ENCODE measurements at regions not wholly inside any gene's neighbourhood (a gene's known extent, or its start where the extent isn't known, plus 50 kb on each side); places are given as distances from the start of the nearest gene placed in this dataset.
"Not testable (repeated sequence)": the region's sequence is repeated elsewhere in the genome, so short reads cannot be mapped to it uniquely, and the experiment has no call there.

DNA sequence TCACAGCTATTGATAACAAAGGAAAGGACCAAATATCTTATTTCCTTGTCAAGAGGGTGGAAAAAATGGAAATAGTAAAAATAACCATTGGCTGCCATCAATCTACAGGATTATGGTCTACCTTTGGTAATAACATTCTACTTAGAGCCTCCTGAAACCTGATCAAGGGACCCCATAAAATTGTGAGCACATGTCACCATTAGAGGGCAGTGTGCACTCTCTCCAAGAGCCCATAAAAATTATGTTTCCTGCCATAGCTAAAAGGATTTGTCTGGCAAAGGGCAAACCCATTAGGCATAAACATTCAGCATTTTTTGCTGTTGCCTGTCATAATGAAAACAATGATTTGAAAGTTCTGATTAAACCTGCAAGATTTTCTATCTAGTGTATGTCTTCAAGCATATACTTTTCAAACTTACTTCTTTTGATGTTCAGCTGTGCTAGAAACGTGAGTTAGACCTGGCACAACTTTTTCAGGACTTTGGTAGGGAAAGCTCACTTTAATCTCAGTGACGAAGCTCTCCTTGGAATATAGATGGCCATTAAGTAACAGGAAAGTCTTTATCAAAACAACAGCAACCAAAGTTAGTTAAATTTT is 120.7 kb upstream of the ZFP64 start:
- DNase-seq (ENCODE audit: low spot score), result peak; percentile 77

DNA sequence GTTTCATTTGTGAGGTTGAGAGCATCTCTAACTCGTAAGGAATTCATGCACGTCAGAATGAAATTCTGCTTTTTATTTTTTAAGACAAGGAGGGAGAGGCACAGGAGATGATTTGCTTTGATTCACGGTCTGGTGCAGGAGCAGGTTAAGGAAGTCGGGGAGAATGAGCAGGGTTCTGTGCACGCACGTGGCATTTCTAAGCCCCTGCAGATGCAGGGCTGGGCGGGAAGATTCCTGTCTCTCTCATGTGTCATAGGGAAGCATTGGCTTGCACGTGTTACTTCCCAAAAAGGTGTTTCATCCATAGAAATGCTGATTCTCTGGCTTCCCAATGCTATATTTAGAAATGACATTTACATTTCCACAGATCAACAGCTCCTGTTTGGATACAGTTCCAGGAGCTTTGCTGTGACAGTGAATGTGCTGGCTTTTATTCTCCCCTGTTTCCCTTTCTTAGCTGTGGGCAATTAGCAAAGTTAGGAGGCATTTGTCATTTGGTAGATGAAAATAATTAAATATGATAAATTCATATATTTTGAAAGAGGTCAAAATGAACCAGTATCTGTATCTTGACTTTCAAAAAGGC is 119.7 kb upstream of the ZFP64 start:
- DNase-seq (ENCODE audit: low spot score), result no peak

DNA sequence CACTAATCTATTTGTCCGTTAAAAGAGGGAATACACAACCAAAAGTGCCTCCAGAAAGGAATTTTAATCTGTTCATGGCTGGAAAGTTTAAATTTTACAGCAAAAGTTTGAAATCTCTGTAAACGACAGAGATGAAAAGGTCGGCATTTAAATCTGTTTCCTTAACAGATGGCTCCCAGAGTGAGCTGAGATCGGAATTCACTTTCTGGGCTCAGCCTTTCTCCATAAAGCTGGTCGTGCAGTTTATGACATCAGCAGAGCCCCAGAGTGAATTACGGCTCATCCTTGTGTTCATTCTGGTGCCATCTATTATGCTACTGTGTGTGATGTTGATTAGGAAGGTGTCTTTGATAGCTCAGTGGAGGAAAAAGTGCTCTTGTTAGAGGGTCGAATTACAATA is 117.6 kb upstream of the ZFP64 start:
- DNase-seq (ENCODE audit: low spot score), result no peak

DNA sequence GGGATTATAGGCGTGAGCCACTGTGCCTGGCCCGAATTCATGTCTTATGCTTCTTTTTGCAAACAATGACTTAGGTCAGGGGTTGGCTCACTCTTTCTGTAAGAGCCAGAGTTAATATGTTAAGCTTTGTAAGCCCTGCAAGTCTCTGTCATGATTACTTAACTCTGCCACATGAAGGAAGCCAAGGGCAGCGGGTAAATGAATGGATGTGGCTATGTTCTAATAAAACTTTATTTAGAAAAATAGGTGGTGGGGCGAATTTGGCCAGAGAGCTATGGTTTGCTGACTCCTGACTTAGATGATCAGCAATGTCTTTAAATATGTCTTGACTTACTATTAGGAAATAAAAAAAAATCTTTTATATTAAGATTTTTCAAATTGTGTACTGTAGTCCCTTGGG is 114.9 kb upstream of the ZFP64 start:
- DNase-seq (ENCODE audit: low spot score), result no peak

DNA sequence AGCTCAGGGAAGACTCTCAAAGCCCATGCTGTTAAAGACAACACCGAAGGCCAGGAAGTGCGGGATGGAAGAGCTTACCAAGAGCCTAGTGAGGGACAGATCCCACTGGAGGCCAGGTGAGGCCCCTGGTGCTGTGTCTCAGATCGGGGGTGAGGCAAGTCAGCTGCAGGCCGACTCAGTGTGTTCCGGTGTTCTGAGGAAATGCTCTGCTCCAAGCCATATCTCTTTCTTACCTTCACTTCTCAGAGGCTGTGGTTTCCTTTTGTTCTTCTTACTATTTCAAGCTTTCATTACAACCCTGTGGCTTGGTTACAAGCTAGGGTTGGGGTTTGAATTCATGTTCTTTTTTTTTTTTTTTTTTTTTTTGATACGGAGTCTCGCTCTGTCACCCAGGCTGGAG is 114.3 kb upstream of the ZFP64 start:
- DNase-seq (ENCODE audit: low spot score), result no peak

DNA sequence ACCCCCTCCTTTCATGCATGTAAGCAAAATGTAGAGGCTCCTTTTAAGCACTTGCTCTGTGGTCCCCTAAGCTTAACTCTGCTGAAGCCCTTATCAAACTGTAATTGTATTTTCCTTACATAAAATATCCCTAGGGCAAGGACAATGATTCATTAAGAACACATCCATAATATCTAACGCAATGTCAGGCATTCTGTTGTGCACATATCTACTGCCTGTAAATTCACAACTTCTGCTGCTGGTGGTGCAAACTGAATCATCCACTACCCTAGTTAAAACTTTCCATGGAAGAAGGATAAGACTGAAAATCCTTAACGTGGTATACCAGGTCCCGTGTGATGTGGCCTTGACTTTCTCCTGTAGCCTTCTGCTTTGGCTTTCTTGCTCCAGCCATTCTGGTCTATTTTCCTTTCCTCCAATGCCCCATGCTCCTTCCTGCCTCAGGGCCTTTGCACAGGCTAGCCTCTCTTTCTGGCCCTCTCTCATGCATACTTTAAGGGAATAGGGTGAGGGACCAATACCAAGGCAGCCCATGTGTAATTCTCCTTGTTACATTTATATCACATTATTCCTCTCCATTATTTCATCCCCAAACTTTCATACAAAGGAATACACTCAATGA is 113.6 kb upstream of the ZFP64 start:
- DNase-seq (ENCODE audit: low spot score), result no peak

DNA sequence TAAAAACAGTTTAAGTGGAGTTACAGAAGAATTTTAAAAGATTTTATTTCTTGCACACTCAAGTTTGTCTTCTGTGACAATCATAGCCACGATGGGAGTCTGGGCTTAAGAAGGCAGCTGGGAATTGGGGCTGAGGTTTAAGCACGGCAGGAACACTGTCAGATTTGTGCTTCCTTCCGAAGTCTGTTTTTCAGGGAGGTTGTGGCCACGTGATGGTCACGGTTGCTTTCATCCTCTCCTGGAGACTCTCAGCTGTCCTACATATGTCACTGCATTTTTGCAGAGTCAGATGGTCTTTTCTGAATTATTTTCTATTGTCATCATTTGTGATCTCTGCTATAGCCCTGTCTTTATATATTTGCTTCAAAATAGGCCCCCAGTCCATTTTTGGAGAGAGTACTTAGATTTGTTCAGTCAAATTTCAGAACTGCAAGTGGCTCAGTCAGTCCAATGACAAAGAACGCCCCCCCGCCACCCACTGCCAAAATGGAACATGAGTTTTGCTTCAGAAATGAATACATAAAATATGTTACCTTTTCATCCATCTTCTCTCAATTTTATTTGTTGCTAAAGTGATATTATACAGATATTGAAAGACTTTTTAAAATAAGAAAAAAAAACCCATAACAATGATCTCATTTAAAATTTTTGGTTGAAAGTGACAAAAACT is 111.8 kb upstream of the ZFP64 start:
- no peak for DNase-seq (ENCODE audit: low spot score)

DNA sequence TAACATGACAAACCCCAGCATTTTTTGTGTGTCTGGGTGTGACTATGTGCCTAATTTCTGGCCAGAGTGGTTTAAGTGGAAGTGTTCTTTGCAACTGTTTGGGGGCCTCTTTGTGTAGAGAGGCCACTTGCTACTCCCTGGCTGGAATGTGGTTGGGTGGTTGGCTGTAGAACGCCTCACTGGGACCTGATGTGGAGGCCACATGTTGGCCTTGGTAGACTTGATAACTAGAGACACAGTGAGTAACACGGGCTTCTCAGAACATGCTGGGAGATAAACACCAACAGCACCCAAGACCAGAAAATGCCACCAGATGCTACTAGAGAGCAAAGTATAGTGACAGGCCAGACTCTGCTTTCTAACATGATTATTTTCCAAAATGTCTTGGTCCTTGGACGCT is 111.2 kb upstream of the ZFP64 start:
- no peak for DNase-seq (ENCODE audit: low spot score)

DNA sequence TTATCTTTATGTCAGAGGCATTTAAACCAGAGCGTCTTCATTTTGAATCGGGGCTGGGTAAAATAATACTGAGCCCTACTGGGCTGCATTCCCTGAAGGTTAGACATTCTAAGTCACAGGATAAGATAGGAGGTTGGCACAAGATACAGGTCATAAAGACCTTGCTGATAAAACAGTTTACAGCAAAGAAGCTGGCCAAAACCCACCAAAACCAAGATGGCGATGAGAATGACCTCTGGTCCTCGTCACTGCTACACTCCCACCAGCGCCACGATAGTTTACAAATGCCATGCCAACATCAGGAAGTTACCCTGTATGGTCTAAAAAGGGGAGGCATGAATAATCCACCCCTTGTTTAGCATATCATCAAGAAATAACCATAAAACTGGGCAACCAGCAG is 110.5 kb upstream of the ZFP64 start:
- DNase-seq (ENCODE audit: low spot score), result not testable (repeated sequence)

DNA sequence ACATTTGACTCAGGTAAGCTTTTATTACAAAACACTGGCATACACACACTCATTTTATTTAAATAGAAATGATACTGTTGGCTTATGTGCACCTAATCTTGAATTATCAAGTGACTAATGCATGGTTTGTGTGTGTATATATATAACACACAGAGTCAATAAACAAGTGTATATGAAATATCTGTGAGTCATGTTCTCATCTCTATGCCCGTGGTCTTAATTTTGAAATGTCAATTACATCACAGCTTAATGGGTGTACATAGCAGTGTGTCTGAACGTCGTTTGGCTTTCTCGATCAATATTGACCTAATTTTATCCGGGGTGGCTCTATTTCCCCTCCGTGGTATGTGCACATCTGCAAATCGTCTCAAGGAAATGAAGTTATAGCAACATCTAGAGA is 104.0 kb upstream of the ZFP64 start:
- DNase-seq (ENCODE audit: low spot score), result no peak

DNA sequence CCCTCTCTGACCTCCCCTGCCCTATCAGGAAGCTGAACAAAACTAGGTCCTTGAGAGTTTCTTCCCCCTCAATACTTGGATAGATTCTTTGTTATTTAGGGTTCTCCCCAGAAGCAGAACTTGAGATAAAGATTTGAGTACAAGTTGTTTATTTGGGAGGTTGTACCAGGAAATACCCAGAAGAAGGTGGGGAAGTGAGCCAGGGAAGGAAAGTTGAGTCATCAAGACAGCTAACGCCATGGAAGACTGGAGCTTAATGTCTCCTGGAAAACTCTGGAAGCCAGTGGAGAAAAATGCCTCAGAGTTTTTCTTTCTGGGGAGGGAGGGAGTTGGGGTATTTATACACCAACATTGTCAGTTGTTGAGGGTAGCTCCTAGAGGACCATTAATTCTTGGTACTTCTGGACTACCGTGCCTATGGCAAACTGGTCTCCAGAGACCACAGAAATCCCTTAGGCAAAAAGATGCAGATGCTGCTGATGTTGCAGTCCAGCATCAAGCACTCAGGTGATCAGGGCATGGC is 102.6 kb upstream of the ZFP64 start:
- no peak for DNase-seq (ENCODE audit: low spot score)

DNA sequence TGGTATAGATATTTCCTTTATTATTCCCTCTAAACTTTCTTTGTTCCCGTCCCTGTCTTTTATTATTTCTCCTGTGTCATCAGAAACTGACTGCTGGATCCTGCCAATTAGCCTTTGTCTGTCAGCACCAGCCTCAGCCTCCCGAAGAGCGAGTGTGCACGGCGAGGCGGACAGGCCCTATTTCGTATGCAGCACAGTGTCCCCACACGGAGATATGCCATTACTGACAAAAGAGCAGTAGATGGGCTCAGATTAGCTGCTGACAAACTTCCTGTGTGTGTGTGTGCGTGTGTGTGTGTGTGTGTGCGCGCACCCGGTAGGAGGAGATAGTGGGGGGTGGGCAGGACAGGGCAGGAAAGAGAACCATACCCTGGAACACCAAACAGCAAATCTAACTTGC is 99.5 kb upstream of the ZFP64 start:
- no peak for DNase-seq (ENCODE audit: low spot score)

DNA sequence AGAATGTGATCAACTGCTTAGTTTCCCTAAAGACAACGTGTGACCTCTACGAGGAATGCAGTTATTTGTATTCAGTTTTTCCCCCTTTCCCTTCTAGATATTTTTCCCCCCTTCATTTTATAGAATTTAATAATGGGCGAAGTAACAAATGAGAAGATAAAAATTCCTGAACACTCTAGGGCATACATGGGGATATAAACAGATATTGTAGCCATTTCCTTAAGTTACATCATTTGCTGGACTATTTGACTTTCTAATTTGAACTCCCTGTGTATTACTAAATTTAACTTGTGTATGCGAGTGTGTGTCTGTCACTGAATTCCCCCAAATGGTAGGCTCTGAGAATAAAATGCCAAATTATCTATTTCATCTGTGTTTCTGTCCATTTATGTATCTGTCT is 99.0 kb upstream of the ZFP64 start:
- DNase-seq (ENCODE audit: low spot score), result no peak

DNA sequence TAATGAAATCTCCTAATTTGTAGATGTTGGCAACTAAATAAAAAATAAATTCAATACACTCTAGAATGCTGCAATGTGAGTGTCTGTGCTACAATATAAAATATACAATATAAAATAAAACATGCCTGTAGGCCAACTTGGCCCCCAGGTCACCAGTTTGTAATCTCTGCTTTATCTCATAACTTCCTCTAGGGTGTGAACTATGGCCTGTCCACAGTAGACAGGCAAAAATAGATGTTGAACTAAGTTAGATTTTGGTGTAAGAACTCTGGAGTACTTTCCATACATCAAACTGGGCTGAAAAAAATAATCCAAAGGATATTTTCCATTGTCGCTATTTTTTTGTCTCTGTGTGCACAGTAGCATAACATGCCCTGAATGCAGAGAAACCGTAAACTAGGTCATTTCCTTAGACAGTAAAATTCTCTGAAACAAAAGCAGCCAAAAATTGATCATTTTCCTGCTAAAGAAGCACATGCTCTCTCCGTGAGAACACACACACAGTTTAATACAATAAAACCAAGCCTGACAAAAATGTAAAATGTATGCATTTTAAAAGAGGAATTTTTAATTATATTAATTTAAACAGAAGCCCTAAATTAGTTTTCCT is 98.5 kb upstream of the ZFP64 start:
- no peak for DNase-seq (ENCODE audit: low spot score)

DNA sequence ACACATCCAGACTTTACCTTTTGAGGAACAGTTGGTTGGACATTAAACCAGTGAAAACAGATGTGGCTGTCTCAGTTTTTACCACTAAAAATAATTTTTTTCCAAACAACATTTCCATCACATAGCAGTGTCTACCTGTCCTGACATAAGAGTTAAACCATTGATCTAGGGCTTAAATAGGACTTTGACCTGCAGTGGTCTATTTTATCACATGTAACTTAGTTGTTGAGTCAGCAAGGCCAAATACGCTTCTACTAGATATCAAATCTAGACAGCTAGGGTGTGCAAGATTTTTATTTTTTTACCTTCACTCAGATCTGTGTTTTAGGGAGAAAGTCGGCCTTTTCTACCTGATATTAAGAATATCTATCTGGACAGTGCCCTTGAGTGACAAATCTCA is 88.8 kb upstream of the ZFP64 start:
- DNase-seq (ENCODE audit: low spot score), result no peak

DNA sequence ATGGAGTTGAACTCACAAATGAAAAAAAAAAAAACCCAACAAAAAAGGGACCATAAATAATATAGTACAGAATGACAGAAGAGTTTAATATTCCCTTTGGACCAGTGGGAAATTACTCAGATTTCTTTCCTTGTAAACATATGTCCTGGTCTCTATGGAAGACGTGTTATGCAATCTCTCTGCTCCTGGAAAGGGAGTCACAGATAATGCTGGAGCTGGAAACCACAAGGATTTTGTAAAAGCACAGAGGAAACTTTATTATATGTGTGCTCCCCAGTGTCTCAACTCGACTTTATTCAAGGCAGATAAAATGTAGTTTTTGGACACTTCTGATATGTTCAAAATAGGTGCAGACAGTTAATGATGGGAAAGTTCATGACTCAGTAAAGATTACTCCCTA is 88.1 kb upstream of the ZFP64 start:
- no peak for DNase-seq (ENCODE audit: low spot score)

DNA sequence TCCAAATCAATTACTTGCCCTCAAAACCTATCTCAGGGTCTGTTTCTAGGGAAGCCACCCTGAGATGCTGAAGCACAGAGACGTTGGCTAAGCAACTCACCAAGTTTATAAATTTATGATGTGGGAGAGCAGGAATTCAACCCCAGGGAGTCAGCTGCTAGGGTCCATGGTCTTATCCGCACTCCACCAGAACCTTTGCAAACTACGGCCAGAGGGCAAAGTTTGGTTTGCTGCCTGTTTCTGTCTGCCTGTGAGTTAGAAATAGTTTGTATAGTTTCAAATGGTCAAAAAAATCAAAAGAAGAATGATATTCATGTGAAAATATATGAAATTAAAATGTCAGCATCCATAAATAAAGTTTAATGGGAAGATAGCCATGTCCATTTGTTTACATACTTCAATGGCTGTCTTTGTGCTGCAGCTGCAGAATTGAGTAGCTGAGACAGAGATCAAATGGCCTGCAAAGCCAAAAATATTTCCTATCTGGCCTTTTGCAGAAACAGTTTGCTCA is 83.7 kb upstream of the ZFP64 start:
- no peak for DNase-seq (ENCODE audit: low spot score)

DNA sequence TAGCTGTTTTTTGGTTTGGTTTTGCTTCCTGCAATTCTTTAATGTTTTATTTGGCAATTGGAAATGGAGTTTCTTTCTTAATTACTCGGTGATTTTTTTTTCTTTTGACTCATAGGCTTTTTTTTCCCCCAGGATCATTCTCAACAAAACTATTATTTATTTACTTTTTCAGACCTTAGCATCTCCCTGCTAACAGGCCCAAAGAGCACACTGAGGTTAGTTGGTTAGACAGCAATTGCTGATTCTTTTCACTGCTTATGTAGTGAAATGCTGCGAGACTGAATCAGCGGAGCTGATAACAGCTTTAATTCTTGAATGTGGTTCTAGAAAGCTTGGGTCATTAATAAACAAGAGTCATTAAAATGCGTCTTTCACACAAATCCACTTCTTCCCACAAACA is 79.1 kb upstream of the ZFP64 start:
- no peak for DNase-seq (ENCODE audit: low spot score)

DNA sequence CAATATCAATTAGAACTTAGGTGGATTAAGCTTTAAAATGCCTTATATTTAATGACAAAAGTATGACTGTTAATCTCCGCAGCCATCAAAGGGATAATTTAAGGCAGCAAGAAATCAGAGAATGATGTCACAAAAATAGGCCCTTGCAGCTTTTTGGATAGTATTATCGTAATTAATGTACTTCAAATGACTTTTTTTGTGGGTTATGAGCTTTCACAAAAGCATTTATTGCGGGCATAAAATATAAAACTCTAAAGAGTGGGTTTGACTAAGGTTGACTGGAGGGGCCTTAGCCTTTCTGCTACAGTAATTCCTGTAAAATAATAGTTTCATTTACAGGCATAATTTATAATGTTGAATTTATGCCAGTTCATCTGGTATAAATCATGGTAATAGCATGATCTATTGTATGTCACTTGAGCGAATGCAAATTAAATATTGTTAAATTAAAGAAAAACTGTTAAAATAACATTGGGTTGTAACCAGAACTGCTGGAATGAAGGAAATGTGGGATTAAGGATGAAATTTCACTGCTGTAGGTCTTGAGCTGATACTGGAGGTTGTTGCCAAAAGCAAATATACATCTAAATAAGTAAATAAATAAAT is 78.5 kb upstream of the ZFP64 start:
- DNase-seq (ENCODE audit: low spot score), result no peak

DNA sequence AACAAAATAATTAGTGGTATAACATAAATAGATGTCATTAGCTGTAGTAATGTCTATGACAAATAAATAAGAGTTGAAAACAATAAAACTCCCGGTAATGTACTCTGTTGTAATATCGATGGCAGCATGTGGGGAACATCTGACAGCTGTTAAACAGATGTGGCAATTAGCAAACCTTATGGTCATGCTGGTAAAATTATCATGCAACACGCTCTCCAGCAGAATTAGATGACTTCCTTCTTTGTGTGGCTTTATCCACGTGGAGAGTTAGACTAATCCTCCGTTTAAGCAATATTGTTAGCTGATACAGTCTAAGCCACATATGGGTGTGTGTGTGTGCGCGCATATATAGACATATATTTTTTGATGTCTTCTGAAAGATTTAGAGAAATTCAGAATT is 77.7 kb upstream of the ZFP64 start:
- DNase-seq (ENCODE audit: low spot score), result no peak

DNA sequence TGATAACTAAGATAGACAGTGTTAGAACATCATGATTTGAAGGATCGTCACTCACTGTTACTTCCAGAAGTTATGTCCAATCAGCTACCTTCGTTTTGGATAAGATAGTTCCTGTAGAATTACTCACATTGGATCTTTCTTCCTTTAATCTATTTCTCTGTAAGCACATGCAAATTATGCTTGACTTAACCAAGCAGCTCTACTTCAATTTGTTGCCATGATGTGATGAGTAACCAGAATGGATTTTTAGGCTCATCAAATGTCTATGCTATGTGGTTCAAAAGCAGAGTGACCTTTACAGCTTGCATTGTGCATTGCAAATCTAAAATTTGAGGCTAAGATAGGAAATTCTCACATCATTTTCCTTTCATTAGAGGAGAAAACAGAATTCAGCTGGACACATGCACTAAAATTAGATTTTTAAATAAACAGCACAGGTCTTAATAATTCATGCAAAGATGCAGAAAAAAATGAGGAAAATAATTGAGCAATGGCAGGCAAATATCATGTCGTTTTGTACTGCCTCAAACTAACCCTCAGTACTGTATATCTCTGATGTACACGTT is 76.7 kb upstream of the ZFP64 start:
- DNase-seq (ENCODE audit: low spot score), result no peak

DNA sequence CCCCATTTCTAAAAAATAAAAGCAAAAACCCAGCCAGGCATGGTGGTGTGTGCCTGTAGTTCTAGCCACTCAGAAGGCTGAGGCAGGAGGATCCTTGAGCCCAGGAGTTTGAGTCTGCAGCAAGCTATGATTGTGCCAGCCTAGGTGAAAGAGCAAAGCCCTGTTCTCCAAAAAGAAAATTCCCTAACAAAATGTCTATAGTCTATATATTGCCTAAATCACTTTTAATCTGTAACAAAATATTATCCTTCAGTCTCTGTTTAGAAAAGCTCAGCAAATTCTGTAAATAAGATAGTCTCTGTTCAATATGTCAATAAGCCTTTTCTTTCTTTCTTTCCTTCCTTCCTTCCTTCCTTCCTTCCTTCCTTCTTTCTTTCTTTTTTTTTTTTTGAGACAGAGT is 75.8 kb upstream of the ZFP64 start:
- DNase-seq (ENCODE audit: low spot score), result no peak
